Panc1 (cell line): ENCODE measurements at regions not wholly inside any gene's neighbourhood (a gene's known extent, or its start where the extent isn't known, plus 50 kb on each side); places are given as distances from the start of the nearest gene placed in this dataset.

Source experiments
- CTCF ChIP-seq: fragments of 450-650 bp; IDR thresholded peaks from 2 replicates; pipeline ENCODE4 v1.5.1; 2017; ENCODE audit warnings: mild to moderate bottlenecking
- POLR2AphosphoS5 ChIP-seq: IDR thresholded peaks from 2 replicates; pipeline ENCODE4 v1.6.1; 2012; ENCODE audit warnings: mild to moderate bottlenecking, low read depth, low read length, moderate library complexity

DNA sequence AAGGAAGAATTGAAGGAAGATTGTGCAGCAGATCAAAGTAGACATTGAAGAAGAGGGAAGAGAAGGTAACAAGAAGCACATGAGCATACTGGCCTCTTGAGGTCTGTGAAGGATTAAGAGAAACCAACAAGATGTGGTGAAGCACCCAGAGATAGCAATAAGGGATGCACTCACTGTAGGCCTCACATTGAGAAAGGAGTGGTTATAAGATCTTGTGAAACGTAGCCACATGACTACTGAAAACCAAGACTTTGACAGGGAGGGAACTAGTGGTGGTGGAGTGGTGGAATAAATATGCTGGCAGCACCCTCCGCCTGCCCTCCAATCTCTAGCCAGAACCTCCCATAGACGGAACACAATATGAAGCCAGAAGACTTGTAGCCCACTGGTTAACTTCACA is 651.2 kb downstream of the DIPK2A start:
- TF ChIP-seq CTCF (no peak), POLR2AphosphoS5 (no peak)
